PC-3 (cell line): ENCODE measurements at regions not wholly inside any gene's neighbourhood (a gene's known extent, or its start where the extent isn't known, plus 50 kb on each side); places are given as distances from the start of the nearest gene placed in this dataset.
"Not testable (repeated sequence)": the region's sequence is repeated elsewhere in the genome, so short reads cannot be mapped to it uniquely, and the experiment has no call there.

ENCODE experiments used
- EZH2 ChIP-seq: fragments of 300-600 bp; sonication (generic); IDR thresholded peaks from one replicate; pipeline ENCODE4 v1.6.1; 2017; ENCODE audit warnings: antibody characterized with exemption, mild to moderate bottlenecking, low read length; ENCODE audit not compliant: unreplicated experiment
- TF ChIP-seq, protein P1 (sequence below): fragments of 300-600 bp; sonication (generic); conservative IDR thresholded peaks from 2 replicates; pipeline ENCODE4 v1.5.1; 2017; ENCODE audit warnings: antibody characterized with exemption, low read depth, mild to moderate bottlenecking, low read length

DNA sequence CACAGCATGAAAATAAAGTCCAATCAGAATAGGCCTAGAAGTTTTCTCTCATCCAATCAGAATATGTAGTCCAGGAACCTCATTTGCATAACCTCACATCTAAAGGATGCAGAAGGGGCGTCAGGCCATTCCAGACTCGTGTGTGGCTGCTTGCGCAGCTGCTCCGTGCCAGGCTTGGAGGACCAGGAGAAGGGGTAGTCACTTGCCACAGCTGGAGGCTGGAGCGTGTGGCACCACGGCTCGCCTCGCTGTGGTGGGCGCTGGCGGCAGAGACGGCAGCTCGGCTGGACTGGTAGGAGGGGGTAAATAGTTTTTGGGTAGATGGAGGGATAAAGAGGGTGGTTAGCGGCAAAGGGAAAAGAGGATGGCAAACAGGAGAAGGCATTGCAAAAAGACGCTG is 93.6 kb upstream of the POTED start:
- TF ChIP-seq EZH2: not testable (repeated sequence)
- TF ChIP-seq, protein P1, sequence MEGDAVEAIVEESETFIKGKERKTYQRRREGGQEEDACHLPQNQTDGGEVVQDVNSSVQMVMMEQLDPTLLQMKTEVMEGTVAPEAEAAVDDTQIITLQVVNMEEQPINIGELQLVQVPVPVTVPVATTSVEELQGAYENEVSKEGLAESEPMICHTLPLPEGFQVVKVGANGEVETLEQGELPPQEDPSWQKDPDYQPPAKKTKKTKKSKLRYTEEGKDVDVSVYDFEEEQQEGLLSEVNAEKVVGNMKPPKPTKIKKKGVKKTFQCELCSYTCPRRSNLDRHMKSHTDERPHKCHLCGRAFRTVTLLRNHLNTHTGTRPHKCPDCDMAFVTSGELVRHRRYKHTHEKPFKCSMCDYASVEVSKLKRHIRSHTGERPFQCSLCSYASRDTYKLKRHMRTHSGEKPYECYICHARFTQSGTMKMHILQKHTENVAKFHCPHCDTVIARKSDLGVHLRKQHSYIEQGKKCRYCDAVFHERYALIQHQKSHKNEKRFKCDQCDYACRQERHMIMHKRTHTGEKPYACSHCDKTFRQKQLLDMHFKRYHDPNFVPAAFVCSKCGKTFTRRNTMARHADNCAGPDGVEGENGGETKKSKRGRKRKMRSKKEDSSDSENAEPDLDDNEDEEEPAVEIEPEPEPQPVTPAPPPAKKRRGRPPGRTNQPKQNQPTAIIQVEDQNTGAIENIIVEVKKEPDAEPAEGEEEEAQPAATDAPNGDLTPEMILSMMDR: not testable (repeated sequence)
